Stimulated activated CD8-positive, alpha-beta memory T cell treated with anti-CD3 and anti-CD28 coated beads, Interleukin-4, amount 100 ng/mL, for 48 hours (primary cell): ENCODE measurements at regions not wholly inside any gene's neighbourhood (a gene's known extent, or its start where the extent isn't known, plus 50 kb on each side); places are given as distances from the start of the nearest gene placed in this dataset.

ENCODE experiments used
- DNase-seq: peaks from one replicate; pipeline ENCODE4 v3.0.0-alpha.2; 2020

DNA sequence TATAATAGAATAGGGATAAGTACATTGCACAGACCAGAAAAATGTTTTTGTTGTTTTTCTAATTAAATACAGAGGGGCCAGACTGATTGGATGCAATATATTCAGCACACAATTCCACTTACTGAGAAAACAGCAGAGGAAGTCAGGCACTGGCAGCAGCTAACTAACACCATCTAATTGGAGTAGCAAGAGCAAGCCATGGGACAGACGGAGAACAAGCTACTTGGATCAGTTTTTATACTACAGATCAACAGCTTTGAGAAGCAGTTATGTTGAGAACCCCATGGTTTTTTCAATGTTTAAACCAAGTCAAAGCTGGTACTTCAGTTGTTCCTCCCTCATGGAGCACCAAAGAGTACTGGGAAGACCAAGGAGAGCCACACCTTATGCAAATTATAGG, 1249.4 kb downstream of the LRFN5 start:
- no peak for DNase-seq

DNA sequence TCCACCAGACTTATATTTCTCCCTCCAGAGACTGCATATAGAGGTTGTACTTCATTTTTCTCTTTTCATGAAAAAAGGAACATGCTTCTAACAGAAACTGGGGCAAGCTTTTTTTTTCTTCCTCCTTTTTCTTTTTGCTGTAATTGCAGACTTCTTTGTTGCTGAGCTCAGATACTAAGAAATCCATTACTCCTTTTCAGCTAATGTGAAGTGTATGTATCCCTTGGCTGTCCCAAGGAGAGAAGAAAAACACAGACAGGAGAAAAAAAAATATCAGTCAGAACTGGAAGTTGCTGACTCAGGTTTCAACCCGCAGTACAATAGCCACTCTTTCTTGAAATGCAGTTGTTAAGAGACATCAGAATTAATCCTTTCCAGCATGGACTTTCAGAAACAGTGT, 1248.4 kb downstream of the LRFN5 start:
- no peak for DNase-seq

DNA sequence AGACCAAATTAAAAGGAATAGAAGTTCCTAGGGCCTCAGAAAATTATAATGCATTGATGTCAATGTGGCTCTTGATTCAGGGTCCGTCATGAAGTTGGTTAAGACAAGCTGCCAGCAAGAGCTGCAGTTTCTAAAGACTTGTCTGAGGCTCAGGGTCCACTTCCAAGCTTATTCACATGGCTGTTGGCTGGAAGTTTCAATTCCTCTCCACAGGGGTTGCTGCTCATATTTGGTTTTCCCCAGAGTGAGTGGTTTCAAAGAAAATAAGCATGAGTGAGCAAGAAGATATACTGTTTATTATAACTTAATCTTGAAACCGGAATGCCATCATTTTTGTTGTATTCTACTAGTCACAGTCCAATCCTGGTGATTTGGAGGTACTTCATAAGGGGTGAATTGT, 1247.4 kb downstream of the LRFN5 start:
- DNase-seq, result no peak

DNA sequence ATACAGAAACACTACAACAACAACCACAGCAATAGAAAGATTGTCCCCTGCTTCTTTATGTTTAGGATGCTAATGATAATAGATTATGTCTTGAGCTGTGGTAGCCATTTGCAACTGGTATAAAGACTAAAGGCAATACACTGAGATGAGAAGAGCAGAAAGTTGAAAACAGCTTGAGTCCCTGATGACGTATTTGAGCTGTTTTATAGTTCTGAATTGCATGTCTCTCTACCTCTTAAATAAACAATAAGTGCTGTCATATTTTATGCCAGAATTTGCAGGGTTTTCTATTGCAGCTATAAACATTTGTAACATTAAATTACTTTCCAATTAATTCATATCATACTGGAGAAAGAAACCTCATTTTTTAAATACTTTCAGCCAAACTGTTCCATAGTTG, 1242.0 kb downstream of the LRFN5 start:
- DNase-seq, result no peak

DNA sequence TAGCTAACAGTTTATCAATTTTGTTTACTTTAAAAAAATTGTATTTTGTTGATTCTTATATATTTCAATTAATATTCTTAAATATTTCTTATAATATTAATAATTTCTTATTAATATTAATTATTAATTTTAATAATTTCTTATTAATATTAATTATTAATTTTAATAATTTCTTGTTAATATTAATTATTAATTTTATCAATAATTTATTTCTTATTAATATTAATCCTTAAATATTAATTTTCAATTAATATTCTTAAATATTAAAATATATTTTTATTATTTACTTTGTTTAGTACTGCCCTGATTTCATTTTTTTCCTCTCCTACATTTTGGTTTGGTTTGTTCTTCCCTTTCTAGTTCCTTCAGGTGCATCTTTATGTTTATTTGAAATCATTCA, 1208.1 kb downstream of the LRFN5 start:
- no peak for DNase-seq

DNA sequence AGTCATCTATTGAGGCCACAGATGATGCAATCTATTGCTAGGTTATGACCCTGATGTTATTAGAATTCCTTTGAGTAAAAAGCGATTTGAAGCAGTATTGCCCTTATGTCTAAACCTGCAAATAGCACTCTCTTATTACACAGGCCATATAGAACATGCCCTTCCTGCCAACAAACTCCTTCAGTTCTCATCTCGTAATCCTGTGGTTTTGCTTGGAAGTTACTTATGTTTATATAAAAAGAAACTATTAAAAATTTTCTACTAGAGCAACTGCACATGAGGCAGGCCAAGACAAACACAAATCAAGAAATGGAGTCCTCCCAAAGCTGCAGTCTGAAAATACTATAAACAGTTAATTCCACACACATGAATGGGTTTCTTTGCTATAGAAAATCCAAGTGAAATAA, 1200.2 kb downstream of the LRFN5 start:
- no peak for DNase-seq

DNA sequence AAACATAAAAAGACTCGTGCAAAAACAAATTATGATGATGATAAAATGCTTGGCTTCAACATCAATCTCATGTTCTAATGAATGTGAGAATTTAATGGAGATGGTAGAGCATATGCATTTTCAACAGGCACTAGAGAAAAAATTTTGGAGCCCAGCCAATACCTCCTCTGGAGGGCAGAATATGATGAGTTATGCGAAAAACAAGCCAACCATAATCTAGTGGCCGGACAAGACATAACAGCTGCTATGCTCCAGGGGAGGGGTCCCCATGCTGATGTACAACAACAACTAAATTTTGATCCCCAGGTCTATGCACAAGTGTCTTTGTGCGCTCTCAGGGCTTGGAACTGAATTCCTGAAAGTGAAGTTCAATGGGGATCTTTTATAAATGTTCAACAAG, 1197.5 kb downstream of the LRFN5 start:
- no peak for DNase-seq

DNA sequence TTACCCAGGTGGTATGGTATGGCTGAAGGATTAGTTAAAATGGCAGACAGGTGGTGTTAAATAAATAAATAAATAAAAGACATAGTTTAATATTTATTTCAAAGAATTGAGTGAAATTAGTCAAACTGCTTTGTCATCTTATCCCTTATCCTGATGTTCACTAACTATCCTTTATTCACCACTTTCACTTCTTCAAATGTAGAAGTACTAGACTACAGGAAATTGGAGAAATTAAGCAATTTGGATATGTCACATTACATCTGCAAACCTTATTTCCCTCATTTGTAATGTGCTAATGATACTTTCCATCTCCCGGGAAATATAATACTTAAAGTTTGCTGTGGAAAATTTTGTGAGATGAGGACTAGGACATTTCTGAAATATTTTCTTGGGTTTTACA, 1195.7 kb downstream of the LRFN5 start:
- DNase-seq, result no peak

DNA sequence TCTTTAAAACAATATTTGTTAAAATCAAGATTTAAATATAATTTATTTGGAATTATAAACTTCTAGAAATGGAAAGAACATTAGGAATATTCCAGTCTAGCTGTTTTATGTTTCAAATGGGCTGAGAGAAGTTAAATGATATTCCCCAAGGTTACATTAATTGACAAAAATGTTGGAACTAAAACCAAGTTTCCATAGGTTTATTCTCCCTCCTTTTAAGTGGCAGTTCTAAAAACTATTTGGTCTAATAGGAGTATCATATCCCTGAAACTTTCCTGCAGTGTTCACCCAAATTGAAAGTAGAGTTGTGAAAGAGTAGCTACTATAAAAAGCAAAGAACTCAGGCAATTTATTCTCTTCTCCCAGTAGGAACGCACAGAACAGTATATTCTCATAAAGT, 1185.5 kb downstream of the LRFN5 start:
- no peak for DNase-seq

DNA sequence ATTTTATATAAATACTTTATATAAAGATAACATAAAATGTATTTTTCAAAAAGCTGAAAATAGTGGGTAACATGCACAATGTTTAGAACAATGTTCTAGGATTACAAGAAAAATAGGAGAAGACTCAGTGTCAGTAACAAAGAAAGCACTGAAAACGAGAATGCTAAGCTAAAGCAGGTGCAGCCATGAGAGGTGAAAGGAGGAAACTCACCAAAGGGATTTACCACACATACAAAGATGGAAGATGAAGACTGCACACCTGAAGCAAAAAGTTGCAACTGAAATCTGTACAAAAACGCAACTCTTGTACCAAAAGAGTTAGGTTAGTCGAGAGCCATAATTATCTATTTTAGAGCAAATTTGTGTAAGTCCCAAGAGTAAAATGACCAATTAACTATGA, 1176.1 kb downstream of the LRFN5 start:
- no peak for DNase-seq

DNA sequence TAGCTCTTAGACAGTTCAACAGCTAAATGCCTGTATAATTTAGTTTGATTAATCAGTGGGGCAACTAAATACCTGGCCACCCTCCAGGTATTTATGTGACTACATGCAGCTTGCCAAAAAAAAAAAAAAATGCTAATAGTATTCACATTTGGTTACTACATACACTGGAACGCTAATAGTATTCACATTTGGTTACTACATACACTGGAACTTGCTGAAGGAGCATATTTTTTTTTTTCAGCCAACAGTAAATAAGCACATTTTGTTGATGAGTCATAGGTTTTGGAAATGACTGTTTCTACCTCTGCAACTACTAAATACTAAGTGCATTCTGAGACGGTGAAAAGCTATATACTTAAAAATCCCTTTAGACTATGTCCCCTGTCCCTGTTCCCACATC, 1172.3 kb downstream of the LRFN5 start:
- no peak for DNase-seq

DNA sequence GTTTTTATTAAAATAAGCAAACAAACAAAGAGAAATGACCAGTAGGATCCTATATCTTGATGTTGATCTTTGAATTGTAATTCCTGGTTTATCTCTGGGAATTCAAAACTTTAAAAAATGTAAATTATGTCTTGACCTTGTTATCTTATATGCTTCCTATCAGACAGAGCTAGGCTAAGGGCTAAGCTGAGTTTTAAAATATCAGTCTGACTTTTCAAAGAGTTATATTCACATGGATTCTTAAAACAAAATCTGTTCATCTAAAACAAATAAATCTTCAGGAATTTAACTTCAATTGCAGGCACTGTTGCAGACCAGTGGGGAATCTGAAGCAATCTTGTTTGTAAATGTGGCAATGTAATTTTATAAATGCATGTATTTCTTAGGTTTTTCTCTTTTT, 1144.1 kb downstream of the LRFN5 start:
- DNase-seq, result no peak

DNA sequence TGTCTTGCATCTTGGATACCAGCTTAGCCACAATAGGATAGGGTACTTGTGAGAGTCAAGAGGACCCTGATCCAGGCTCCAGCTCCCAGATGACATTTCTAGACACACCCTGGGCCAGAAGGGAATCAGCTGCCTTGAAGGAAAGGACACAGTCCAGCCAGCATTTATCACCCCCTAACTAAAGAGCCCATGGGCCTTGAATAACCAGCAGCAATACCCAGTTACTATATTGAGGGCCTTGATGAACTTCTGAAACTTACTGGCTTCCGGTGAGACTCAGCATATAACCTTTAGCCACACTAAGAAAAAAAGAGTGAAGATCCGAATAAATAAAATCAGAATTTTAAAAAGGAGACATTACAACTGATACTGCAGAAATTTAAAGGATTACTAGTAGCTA, 1135.4 kb downstream of the LRFN5 start:
- no peak for DNase-seq

DNA sequence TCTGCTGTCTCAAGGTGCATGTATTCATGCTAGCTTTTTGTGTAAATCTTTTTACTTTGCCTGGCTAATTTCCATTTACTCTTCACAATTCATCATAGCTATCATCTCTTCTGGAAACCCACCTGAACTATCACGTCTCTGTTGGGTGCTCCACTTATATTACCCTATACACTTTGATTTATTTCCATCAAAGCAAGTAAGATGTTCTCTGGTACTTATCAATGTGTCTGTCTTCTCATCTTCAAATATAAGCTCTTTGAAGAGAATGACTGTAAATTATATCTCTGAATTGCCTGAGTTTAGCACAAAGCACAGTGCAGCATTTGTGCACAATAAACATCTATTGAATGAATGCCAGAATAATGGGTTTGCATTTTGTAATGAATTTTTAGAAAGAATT, 1129.7 kb downstream of the LRFN5 start:
- no peak for DNase-seq

DNA sequence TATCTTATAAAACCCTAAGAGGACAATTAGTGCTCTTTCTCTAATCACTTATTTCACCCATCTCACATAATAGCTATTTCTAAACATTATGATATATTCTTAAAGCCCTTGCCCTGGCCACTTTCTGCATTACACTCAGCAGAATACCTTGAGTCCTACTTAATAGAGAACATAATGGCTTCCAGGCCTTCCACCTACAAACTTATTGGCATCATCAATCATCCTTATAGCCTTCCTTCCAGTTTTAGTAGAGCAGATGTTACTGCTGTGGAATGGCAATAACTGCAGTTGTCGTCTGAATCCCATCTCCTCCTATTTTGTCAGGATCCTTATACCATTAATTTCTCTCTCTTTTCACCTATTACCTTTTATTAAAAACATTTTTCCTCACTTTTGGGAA, 1127.4 kb downstream of the LRFN5 start:
- no peak for DNase-seq

DNA sequence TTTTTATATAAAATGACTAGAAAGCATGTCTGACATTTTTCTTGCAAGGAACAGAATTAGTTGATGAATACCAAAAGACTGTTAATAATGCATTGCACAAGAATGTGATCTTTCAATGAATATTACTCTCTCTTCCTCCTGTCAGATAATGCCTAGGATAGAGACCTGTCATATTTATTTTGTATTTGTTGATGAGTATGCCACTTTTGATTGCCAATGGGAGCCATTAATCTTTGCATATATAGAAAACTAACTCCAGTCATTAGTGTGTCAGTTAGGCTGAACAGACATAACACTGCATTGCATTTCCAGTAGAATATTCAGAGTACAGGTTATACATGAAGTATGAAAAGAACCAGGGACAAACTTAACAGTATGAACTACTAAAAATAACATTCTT, 1125.3 kb downstream of the LRFN5 start:
- no peak for DNase-seq

DNA sequence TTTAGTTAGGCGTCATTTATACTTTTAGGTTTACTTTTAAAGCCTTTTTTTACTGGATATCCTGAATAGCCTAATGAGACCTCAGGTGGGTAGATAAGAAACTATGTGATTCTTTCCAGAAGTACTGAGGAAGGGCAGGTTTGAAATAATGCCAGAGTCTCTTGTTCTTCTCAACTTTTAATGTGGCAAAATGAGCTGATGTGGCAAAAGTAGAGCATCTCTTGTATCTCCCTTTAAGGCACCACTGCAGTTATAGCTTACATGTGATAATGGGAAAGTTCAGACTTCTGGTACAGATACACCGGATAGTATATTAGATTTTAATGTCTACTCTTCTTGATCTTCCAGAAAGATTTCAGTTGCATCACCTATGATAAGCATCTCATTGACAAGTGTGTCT, 1124.8 kb downstream of the LRFN5 start:
- DNase-seq, result no peak

DNA sequence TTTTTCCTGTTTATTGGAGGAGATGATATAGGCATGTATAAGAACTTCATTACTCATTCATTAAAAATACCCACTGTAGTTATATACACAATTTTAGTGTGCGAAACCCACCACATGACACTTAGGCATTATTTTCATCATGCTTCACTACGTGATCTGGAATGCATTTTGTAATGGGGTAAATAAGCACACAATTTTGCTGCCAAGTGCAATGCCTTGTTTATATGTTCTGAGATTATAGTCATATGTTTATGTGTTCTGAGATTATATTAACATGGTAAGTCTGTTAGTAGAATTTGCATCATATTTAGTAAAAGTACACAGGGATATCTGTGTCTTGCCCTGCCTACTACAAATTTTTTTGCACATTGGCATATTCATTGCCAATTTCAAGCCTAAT, 1123.0 kb downstream of the LRFN5 start:
- no peak for DNase-seq

DNA sequence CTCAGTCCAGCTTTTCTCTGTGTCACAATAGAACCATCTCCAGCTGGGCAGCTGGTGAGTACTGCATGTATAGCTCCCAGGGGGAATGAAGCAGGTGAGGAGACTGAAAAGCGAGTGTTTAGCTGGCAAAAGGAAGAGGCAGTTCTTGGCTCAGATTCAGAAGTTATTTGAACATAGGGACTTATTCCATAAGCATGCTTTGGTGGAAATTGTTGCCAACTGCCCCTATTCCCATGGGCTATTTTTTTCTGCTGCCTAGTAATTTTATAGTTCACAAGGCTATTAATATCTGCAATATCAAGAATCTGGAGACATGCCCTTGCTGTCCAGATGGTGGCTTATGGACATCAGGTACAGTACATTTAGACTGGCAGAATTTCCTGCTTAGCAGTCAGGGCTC, 1112.7 kb downstream of the LRFN5 start:
- DNase-seq, result no peak

DNA sequence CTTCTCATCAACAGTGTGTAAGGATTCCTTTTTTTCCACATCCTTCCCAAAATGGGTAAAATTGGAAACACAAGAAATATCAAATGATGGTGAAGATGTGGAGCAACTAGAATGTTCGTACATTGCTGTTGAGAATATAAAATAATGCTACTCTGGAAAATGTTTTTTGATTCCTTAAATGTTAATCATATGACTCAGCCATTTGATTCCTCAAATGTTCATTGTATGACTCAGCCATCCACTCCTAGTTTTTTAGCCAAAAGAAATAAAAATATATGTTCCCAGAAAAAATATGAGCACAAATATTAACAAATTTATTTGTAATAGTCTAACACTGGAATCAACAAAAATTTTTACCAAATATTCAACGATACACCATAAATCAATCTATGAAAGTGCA, 1108.6 kb downstream of the LRFN5 start:
- DNase-seq, result no peak

DNA sequence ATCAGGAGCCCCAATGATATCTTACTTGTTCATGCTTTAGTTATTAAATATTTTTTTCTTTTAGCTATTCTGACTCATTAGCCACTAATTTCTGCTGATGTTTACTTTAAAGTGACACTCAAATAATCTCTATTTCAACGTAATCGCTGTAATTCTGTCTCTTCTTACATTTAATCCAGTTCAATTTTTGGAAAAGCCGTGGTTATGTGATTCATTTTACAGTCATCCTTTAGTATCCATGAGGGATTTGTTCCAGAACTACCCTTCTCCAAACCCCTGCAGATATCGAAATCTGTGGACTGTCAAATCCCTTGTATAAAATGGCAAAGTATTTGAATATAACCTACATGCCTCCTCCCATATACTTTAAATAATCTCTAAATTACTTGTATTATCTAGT, 1103.4 kb downstream of the LRFN5 start:
- DNase-seq, result no peak

DNA sequence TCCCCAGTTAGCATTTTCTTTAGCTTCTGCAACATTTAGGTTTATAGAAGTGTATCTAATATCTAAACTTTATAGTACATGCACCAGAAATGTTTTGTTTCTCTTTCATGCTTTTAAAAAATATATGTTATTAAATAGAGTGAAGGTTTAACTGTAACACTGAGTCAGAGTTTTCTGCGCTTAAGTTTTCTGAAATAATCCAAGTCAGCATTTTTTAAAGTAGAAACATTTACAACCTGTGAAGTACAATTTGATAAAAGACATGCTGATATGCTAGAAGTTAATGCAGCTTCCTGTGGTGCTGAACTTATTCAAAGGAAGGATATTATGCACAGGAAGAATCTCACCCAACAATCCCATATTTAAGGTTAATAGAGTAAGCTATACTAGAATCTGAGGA, 1096.8 kb downstream of the LRFN5 start:
- no peak for DNase-seq

DNA sequence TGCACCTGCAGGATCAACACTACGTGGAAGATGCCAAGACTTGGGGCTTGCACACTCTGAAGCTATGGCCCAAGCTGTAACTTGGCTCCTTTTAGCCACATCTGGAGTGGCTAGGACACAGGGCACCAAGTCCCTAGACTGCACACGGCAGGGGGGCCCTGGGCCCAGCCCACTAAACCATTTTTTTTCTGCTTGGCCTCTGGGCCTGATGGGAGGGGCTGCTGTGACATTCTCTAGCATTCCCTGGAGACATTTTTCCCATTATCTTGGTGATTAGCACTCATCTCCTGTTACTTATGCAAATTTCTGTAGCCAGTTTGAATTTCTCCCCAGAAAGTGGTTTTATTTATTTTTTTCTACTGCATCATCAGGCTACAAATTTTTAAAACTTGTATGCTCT, 1080.7 kb downstream of the LRFN5 start:
- no peak for DNase-seq

DNA sequence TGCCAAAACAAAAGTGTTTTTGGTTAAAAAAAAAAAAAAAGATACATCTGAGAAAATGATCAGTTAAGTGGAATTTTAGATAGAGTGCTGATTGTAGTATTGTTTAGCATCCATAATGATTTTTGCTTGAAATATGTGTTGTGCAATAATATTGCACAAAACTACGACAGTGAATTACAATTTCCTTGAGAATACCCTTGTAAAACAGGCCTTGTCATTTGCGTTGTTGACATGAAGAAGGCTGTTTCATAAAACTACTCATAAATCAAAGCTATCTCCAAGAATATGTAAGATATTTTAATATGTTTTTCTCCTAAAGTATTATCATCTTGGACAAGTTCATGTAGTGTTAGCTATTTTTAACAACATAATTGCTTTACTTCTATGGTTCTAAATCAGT, 1077.0 kb downstream of the LRFN5 start:
- no peak for DNase-seq

DNA sequence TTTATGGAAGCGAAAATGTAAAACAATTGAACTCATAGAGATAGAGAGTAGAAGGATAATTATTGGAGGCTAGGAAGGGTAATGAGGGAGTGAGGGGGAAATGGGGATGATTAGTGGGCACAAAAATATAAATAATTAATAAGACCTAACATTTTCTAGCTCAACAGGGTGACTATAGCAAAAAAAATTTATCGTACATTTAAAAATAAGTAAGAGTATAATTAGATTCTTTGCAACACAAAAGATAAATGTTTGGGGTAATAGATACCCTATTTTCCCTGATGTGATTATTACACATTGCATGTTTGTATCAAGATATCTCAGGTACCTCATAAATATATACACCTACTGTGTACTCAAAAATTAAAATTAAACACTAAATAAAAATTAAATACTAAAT, 1070.0 kb downstream of the LRFN5 start:
- DNase-seq, result no peak

DNA sequence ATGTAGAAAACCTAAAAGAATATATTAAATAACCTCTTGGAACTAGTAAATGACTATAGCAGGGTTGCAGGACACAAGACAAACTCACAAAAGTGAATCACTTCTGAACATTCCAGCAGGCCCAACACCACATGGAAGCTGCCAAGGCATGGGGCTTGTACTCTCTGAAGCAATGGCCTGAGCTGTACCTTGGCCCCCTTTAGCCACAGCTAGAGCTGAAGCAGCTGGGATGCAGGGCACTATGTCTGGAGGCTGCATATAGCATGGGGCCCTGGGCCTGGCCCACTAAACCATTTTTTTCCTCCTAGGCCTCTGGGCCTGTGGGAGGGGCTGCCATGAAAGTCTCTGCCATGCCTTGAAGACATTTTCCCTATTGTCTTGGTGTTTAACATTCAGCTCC, 1067.3 kb downstream of the LRFN5 start:
- DNase-seq, result no peak

DNA sequence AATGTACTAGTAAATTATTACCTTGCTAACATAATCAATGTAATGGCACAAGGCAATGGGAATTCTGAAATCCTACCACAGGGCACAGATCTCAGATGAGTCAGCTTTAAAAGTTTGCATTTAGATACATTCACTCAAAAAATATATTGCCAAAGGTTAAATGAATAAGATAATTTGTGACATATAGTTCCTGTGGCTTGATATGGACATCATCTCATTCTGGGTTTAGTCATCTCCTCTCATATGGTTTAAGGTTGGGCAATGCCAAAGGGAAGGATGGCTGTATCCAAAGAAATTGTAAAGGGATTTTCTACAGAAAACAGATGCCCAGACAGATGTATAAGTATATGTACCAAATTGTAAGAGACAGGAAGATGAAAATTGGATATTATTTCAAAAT, 1065.0 kb downstream of the LRFN5 start:
- DNase-seq, result no peak
